AG20443 (cell line): ENCODE measurements at regions not wholly inside any gene's neighbourhood (a gene's known extent, or its start where the extent isn't known, plus 50 kb on each side); places are given as distances from the start of the nearest gene placed in this dataset.
A peak's percentile ranks its signal among the peaks of the same experiment; 100 is the strongest.
"Not testable (repeated sequence)": the region's sequence is repeated elsewhere in the genome, so short reads cannot be mapped to it uniquely, and the experiment has no call there.

Experiments
- DNase-seq: peaks from one replicate; pipeline ENCODE4 v3.0.0; 2012; ENCODE audit warnings: low spot score, mixed read lengths

GRCh38 chr12:116361414-116362223 is 84.1 kb upstream of the MED13L start:
- no peak for DNase-seq

GRCh38 chr12:116365114-116365513 is 87.6 kb upstream of the MED13L start:
- no peak for DNase-seq

GRCh38 chr12:116365606-116366455 is 88.3 kb upstream of the MED13L start:
- DNase-seq = no peak

GRCh38 chr12:116366456-116366776 is 88.9 kb upstream of the MED13L start:
- no peak for DNase-seq

GRCh38 chr12:116366824-116367223 is 89.3 kb upstream of the MED13L start:
- DNase-seq = no peak

- DNase-seq = no peak
Measured at GRCh38 chr12:116368196-116369194, 91.0 kb upstream of the MED13L start.

GRCh38 chr12:116370004-116370404 is 92.5 kb upstream of the MED13L start:
- DNase-seq = peak; percentile 82

- no peak for DNase-seq
Measured at GRCh38 chr12:116370886-116371580, 93.5 kb upstream of the MED13L start.

GRCh38 chr12:116372815-116373214 is 95.3 kb upstream of the MED13L start:
- no peak for DNase-seq

GRCh38 chr12:116373572-116374206 is 96.2 kb upstream of the MED13L start:
- DNase-seq = no peak

- DNase-seq = no peak
Measured at GRCh38 chr12:116374207-116374606, 96.7 kb upstream of the MED13L start.

GRCh38 chr12:116375278-116375842 is 97.9 kb upstream of the MED13L start:
- DNase-seq = no peak

- DNase-seq = peak; percentile 72
Measured at GRCh38 chr12:116376354-116377193, 99.1 kb upstream of the MED13L start.

- DNase-seq = not testable (repeated sequence)
Measured at GRCh38 chr12:116377194-116377571, 99.7 kb upstream of the MED13L start.

GRCh38 chr12:116378002-116378401 is 100.5 kb upstream of the MED13L start:
- DNase-seq = no peak

GRCh38 chr12:116380108-116380507 is 102.6 kb upstream of the MED13L start:
- no peak for DNase-seq

- not testable (repeated sequence) for DNase-seq
Measured at GRCh38 chr12:116380740-116381139, 103.2 kb upstream of the MED13L start.

GRCh38 chr12:116381240-116381743 is 103.8 kb upstream of the MED13L start:
- DNase-seq = no peak
